ENCODE measurements at regions not wholly inside any gene's neighbourhood (a gene's known extent, or its start where the extent isn't known, plus 50 kb on each side); places are given as distances from the start of the nearest gene placed in this dataset.

DNA sequence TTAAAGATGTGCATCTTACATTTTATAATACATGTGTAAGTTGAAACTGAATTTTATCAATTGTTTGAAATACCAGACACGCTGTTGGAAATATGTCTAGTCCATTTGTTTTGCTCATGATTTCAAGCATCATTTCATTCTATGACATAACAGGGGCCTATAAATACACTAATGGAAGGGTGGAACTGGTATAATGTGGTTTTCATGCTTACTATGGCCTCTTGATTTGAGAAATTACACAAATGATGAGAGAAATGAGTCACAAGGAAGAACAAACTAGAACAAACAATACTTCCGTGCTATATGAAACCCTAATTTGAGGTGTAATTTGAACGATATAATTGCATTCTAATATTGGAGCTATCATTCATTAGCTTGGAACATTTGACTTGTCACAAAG lies 663.4 kb downstream of the SLC16A7 start:
- Histone ChIP-seq H3K9ac (ENCODE audit: low read depth, low read length) (no peak overlapping the region), H3K4me1 (ENCODE audit: insufficient read depth, low read length) (no peaks in the 10 kb centered on the region), H3K36me3 (ENCODE audit: insufficient read depth, low read length) (no peaks in the 10 kb centered on the region), H3K9me3 (ENCODE audit: control insufficient read depth, insufficient read depth, low read length) (no peaks in the 10 kb centered on the region)

DNA sequence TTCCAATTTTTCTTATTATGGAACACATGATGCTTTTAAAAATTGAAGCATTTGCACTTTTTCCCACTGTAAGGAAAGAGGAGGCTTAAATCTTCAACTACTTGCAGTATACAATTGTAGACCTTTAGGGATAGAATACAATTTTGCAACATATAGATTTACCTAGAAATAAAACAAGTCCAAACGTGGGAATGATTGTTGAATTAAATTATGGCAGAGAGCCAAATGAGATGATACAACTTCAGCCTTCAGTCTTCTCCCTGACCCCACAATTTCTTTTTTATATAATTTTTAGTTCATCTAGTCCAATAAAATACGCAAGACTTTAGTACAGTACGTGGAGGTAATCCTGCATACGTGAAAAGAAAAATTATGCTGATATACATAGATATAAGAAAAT lies 666.5 kb downstream of the SLC16A7 start:
- Histone ChIP-seq H3K9me3 (ENCODE audit: control insufficient read depth, insufficient read depth, low read length) (no peaks in the 10 kb centered on the region), H3K36me3 (ENCODE audit: insufficient read depth, low read length) (no peaks in the 10 kb centered on the region), H3K9ac (ENCODE audit: low read depth, low read length) (no peak overlapping the region), H3K4me1 (ENCODE audit: insufficient read depth, low read length) (no peaks in the 10 kb centered on the region)

DNA sequence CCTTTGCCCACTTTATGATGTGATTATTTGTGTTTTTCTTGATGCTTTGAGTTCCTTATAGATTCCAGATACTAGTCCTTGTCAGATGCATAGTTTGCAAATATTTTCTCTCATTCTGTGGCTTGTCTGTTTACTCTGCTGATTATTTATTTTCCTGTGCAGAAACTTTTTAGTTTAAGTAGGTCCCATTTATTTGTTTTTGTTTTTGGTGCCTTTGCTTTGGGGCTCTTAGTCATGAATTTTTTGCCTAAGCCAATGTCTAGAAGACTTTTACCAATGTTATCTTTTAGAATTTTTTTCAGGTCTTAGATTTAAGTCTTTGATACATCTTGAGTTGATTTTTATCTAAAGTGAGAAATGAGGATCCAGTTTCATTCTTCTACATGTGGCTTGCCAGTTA lies 667.3 kb downstream of the SLC16A7 start:
- H3K36me3 ChIP-seq (ENCODE audit: insufficient read depth, low read length), result no peaks in the 10 kb centered on the region
- no peaks in the 10 kb centered on the region for H3K9me3 ChIP-seq (ENCODE audit: control insufficient read depth, insufficient read depth, low read length)
- no peaks in the 10 kb centered on the region for H3K4me1 ChIP-seq (ENCODE audit: insufficient read depth, low read length)
- H3K9ac ChIP-seq (ENCODE audit: low read depth, low read length), result no peak overlapping the region

- H3K9ac ChIP-seq (ENCODE audit: low read depth, low read length), result no peak overlapping the region
- H3K36me3 ChIP-seq (ENCODE audit: insufficient read depth, low read length), result no peaks in the 10 kb centered on the region
- H3K9me3 ChIP-seq (ENCODE audit: control insufficient read depth, insufficient read depth, low read length), result no peaks in the 10 kb centered on the region
- no peaks in the 10 kb centered on the region for H3K4me1 ChIP-seq (ENCODE audit: insufficient read depth, low read length)
These were observed 668.1 kb downstream of the SLC16A7 start for GRCh38 chr12:60263836-60264493.

GRCh38 chr12:60265741-60266140 lies 669.9 kb downstream of the SLC16A7 start:
- Histone ChIP-seq H3K36me3 (ENCODE audit: insufficient read depth, low read length) (no peaks in the 10 kb centered on the region), H3K9me3 (ENCODE audit: control insufficient read depth, insufficient read depth, low read length) (no peaks in the 10 kb centered on the region), H3K9ac (ENCODE audit: low read depth, low read length) (no peak overlapping the region), H3K4me1 (ENCODE audit: insufficient read depth, low read length) (no peaks in the 10 kb centered on the region)

GRCh38 chr12:60266381-60266852 lies 670.6 kb downstream of the SLC16A7 start:
- Histone ChIP-seq H3K4me1 (ENCODE audit: insufficient read depth, low read length) (no peaks in the 10 kb centered on the region), H3K9ac (ENCODE audit: low read depth, low read length) (no peak overlapping the region), H3K9me3 (ENCODE audit: control insufficient read depth, insufficient read depth, low read length) (no peaks in the 10 kb centered on the region), H3K36me3 (ENCODE audit: insufficient read depth, low read length) (no peaks in the 10 kb centered on the region)

DNA sequence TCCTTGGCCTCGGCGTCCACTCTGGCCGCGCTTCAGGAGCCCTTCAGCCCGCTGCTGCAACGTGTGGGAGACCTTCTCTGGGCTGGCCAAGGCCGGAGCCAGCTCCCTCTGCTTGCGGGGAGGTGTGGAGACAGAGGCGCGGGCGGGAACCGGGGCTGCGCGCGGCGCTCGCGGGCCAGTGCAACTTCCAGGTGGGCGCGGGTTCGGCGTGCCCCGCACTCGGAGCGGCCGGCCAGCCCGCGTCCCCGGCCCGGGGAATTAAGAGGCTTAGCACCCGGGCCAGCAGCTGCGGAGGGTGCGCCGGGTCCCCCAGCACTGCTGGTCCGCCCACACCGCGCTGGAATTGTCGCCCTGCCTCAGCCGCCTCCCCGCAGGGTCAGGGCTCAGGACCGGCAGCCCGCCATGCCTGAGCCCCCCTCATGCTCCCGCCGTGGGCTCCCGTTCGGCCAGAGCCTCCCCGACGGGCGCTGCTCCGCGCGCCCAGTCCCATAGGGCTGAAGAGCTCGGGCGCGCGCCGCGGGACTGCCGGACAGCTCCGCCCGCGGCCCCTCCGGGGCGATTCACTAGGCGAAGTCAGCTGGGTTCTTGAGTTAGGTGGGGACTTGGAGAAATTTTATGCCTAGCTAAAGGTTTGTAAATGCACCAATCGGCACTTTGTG lies 673.9 kb downstream of the SLC16A7 start:
- H3K9ac ChIP-seq (ENCODE audit: low read depth, low read length), result no peak overlapping the region
- no peaks in the 10 kb centered on the region for H3K36me3 ChIP-seq (ENCODE audit: insufficient read depth, low read length)
- H3K9me3 ChIP-seq (ENCODE audit: control insufficient read depth, insufficient read depth, low read length), result no peaks in the 10 kb centered on the region
- H3K4me1 ChIP-seq (ENCODE audit: insufficient read depth, low read length), result no peaks in the 10 kb centered on the region

- Histone ChIP-seq H3K4me1 (ENCODE audit: insufficient read depth, low read length) (no peaks in the 10 kb centered on the region), H3K9ac (ENCODE audit: low read depth, low read length) (no peak overlapping the region), H3K9me3 (ENCODE audit: control insufficient read depth, insufficient read depth, low read length) (no peaks in the 10 kb centered on the region)
These were observed 676.0 kb downstream of the SLC16A7 start for GRCh38 chr12:60271816-60272215.

GRCh38 chr12:60278209-60278608 lies 682.4 kb downstream of the SLC16A7 start:
- no peaks in the 10 kb centered on the region for H3K9me3 ChIP-seq (ENCODE audit: control insufficient read depth, insufficient read depth, low read length)
- H3K4me1 ChIP-seq (ENCODE audit: insufficient read depth, low read length), result no peaks in the 10 kb centered on the region; the same call in 1 of the 2 replicates
- H3K36me3 ChIP-seq (ENCODE audit: insufficient read depth, low read length), result no peaks in the 10 kb centered on the region
- H3K9ac ChIP-seq (ENCODE audit: low read depth, low read length), result no peak overlapping the region

More at GRCh38 chr12:60271816-60272215, 676.0 kb downstream of the SLC16A7 start:
- H3K36me3 ChIP-seq (ENCODE audit: insufficient read depth, low read length), result no peaks in the 10 kb centered on the region

DNA sequence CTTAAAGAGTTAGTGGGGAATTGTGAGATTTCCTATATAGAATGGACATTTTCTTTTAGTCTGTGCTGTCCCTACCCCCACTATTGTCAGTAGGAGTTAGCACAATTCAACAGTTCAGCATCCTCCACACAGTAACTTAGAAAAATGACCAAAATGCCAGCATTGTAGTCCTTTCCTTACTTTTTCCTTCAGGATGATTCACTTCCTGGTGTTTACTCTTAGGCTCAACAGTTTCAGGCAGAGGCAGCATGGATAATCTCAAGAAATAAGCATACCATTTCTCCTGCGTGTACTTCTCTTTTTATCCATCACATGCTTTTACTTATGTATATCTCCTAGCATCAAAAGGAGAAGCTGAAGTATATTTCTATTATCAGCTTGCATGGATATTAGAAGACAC lies 683.4 kb downstream of the SLC16A7 start:
- Histone ChIP-seq H3K4me1 (ENCODE audit: insufficient read depth, low read length) (no peaks in the 10 kb centered on the region; the same call in 1 of the 2 replicates), H3K9ac (ENCODE audit: low read depth, low read length) (no peak overlapping the region), H3K9me3 (ENCODE audit: control insufficient read depth, insufficient read depth, low read length) (no peaks in the 10 kb centered on the region), H3K36me3 (ENCODE audit: insufficient read depth, low read length) (no peaks in the 10 kb centered on the region)

- H3K9ac ChIP-seq (ENCODE audit: low read depth, low read length), result no peak overlapping the region
- no peaks in the 10 kb centered on the region for H3K36me3 ChIP-seq (ENCODE audit: insufficient read depth, low read length)
- no peaks in the 10 kb centered on the region for H3K9me3 ChIP-seq (ENCODE audit: control insufficient read depth, insufficient read depth, low read length)
- no peaks in the 10 kb centered on the region; the same call in 1 of the 2 replicates for H3K4me1 ChIP-seq (ENCODE audit: insufficient read depth, low read length)
These were observed 685.7 kb downstream of the SLC16A7 start for GRCh38 chr12:60281522-60281921.

DNA sequence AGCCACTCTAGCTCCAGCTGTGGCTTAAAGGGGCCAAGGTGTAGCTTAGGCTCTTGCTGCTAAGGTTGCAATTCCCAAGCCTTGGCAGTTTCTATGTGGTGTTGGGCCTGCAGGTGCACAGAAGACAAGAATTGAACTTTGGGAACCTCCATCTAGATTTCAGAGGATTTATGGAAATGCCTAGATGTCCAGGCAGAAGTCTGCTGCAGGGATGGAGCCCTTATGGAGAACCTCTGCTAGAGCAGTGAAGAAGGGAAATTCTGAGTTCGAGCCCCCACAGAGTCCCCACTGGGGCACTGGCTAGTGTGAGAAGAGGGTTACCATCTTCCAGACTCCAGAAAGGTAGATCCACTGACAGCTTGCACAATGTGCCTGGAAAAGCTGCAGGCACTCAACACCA lies 694.7 kb downstream of the SLC16A7 start:
- Histone ChIP-seq H3K36me3 (ENCODE audit: insufficient read depth, low read length) (no peaks in the 10 kb centered on the region), H3K4me1 (ENCODE audit: insufficient read depth, low read length) (no peaks in the 10 kb centered on the region), H3K9ac (ENCODE audit: low read depth, low read length) (no peak overlapping the region), H3K9me3 (ENCODE audit: control insufficient read depth, insufficient read depth, low read length) (peaks cover 6% of the 10 kb centered on the region)

GRCh38 chr12:60308366-60308991 lies 712.6 kb downstream of the SLC16A7 start:
- Histone ChIP-seq H3K9me3 (ENCODE audit: control insufficient read depth, insufficient read depth, low read length) (no peaks in the 10 kb centered on the region), H3K36me3 (ENCODE audit: insufficient read depth, low read length) (no peaks in the 10 kb centered on the region), H3K9ac (ENCODE audit: low read depth, low read length) (no peak overlapping the region), H3K4me1 (ENCODE audit: insufficient read depth, low read length) (no peaks in the 10 kb centered on the region)

DNA sequence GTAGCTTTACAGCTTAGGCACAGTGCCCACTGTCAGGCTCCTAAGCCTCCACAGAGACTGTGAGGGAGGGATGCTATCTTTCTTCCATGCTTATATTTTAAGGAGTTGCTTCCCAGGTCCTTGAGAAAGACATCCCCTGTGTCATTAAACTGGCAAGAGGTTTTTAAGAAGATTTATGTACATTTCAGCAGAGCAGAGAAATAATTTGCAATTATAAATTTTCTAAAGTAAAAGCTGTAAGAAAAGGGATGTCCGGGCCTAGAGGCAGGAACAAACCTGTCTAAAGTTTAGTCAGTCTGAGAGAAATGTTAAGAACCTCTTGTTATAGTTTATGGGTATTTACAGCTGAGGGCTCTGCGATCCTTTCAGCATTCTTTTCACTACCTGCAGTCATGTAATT lies 716.1 kb downstream of the SLC16A7 start:
- Histone ChIP-seq H3K9ac (ENCODE audit: low read depth, low read length) (no peak overlapping the region), H3K4me1 (ENCODE audit: insufficient read depth, low read length) (no peaks in the 10 kb centered on the region), H3K36me3 (ENCODE audit: insufficient read depth, low read length) (no peaks in the 10 kb centered on the region), H3K9me3 (ENCODE audit: control insufficient read depth, insufficient read depth, low read length) (no peaks in the 10 kb centered on the region; the same call in 1 of the 2 replicates)

DNA sequence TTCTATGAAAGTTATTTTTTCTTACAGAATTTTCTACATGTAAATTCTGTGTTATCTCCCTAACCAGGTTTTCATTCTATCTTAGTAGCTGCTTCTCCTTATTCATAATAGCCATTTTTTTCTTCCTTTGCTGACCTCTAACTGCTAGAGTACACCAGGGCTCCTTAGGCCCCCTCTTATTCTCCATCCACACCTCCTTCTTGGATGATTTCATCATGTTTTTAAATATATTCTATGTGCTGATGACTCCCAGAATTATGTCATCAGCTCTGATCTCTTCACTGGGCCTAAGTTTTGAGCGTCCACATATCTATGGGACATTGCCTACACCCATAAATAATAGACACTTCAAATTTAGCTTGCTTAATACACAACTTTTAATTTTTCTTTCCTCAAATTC lies 721.5 kb downstream of the SLC16A7 start:
- no peaks in the 10 kb centered on the region; the same call in 1 of the 2 replicates for H3K9me3 ChIP-seq (ENCODE audit: control insufficient read depth, insufficient read depth, low read length)
- no peaks in the 10 kb centered on the region for H3K4me1 ChIP-seq (ENCODE audit: insufficient read depth, low read length)
- no peak overlapping the region for H3K9ac ChIP-seq (ENCODE audit: low read depth, low read length)
- no peaks in the 10 kb centered on the region for H3K36me3 ChIP-seq (ENCODE audit: insufficient read depth, low read length)

Data from ES-I3 (cell line).